GM12892 (cell line): ENCODE measurements at regions not wholly inside any gene's neighbourhood (a gene's known extent, or its start where the extent isn't known, plus 50 kb on each side); places are given as distances from the start of the nearest gene placed in this dataset.

ENCODE experiments used
- POLR2A ChIP-seq: IDR thresholded peaks from 2 replicates; pipeline ENCODE4 v1.6.1; 2011; ENCODE audit warnings: low read depth, low read length, control low read depth
- POLR2AphosphoS5 ChIP-seq: IDR thresholded peaks from 2 replicates; pipeline ENCODE4 v1.6.1; 2011; ENCODE audit warnings: low read depth, low read length, control low read depth

GRCh38 chr4:57504139-57504538 lies 394.0 kb upstream of the IGFBP7 start:
- TF ChIP-seq POLR2AphosphoS5 = no peak
- TF ChIP-seq POLR2A = no peak
